ENCODE measurements at regions not wholly inside any gene's neighbourhood (a gene's known extent, or its start where the extent isn't known, plus 50 kb on each side); places are given as distances from the start of the nearest gene placed in this dataset.

- no peak for DNase-seq (ENCODE audit: low read depth)
Observed at GRCh38 chr6:167766986-167767714, 59.6 kb upstream of the AFDN start.

DNA sequence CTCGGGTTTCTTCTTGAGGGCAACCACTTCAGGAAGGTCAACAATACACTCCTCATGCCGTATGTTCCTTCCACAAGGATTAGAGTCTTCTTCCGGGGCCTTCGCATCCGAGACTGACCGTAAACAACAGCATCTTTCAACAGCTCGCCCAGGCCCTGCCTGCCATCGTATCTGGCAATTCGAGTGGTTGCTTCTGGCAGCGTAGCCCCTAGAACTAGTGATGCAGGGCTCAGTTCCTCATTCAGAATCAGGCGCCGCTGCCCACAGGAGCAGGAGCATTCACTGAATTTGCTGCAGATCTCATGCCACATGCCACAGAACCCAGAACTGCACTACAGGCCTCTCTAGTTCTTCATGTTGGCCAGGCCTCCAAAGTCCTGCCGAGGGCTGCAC is 59.0 kb upstream of the AFDN start:
- no peak for DNase-seq (ENCODE audit: low read depth)

- no peak for DNase-seq (ENCODE audit: low read depth)
Observed at GRCh38 chr6:167768471-167769215, 58.1 kb upstream of the AFDN start.

DNA sequence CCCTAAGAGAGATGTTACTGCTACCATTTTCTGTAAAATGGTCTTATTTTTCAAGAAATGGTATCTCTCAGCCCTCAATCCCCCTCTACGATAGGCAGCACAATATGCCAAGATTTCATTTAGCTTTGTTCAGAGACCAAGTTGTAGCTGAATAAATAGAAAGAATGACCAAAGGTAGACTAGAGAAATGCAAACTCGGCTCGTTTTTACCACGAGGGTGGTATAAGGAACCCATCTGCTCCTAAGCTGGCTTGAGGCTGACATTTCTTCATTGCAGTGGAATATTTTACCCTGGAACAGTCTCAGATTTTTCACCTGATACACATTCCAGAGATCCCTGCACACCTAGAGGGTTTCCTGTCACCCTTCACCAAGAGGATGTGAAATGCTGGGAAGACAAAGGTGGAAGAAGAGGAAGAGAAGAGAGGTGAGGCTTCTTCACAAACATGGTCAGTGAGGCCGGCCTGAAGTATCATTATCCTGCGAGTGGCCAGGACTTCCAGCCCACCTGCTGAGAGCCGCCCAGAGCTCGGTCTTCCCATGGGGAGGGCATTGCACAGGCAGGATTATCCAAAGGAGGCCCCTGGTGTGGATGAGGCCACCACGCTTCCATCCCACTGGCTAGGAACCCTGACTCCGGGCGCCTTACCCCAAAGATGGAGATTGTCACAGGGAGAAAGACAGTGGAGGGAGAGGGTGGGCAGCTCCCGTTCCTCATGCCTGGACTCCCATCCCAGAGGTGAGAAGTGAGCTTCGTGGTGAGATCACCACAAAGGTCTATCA is 57.1 kb upstream of the AFDN start:
- no peak for DNase-seq (ENCODE audit: low read depth)

- DNase-seq (ENCODE audit: low read depth) = no peak
Observed at GRCh38 chr6:167770291-167770955, 56.3 kb upstream of the AFDN start.

DNA sequence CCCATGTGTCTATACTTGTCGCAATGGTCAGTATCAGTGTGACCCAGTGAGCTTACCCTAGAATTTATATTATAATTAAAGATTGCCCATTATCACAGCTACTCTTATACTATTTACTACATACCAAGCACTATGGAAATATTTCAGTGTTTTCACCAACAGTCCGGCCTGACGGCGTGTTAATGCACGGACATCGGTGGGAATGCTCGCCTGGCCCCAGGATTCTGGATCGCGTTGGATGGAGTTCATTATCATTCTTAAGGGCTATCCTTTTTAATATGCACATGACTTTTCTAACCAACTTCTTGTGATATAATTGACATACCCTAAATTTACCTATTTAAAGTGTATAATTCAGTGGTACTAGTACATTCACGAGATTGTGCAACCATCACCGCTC is 51.8 kb upstream of the AFDN start:
- no peak for DNase-seq (ENCODE audit: low read depth)

- DNase-seq (ENCODE audit: low read depth) = no peak
Observed at GRCh38 chr6:167776906-167777627, 49.6 kb upstream of the AFDN start.
